Stimulated activated naive CD4-positive, alpha-beta T cell treated with Interleukin-2 at 50 U/mL for 16 hours (primary cell): ENCODE measurements at regions not wholly inside any gene's neighbourhood (a gene's known extent, or its start where the extent isn't known, plus 50 kb on each side); places are given as distances from the start of the nearest gene placed in this dataset.
A peak's percentile ranks its signal among the peaks of the same experiment; 100 is the strongest.

Experiments
- DNase-seq: peaks from one replicate; lab custom pipeline; 2025; lab: John Stamatoyannopoulos, UW

DNA sequence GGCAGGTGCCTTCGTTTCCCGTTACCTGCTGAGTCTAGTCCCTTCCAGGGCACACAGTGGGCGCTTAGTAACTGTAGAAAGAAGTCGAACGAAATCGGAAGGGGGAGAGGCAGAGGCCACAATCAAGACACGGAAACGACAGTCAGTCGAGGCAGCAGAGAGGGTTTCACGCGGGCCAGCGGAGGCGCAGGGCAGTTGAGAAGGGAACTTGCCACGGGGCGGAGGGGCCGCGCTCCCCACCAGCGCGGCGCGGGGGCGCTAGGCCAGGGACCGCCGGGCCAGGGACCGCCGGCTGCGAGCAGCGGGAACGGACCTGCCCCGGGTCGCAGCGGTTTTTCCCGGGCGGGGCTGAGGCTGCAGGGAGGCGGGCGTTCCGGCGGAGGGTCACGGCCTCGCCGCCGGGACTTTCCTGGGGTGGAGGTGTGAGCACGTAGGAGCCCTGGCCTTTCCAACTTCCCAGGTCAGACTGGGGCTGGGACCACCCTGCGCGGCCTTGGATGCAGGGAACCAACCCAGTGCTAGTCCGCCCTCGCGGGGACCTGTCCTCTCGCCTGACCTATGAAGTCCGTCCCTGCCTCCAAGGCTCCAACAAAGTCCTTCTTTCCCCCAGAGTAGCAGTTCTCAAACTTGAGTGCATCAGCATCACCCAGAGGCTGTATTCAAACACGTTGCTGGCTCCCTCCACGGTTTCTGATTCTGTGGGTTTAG, 150.1 kb upstream of the FGGY start:
- peak; percentile 20 for DNase-seq

DNA sequence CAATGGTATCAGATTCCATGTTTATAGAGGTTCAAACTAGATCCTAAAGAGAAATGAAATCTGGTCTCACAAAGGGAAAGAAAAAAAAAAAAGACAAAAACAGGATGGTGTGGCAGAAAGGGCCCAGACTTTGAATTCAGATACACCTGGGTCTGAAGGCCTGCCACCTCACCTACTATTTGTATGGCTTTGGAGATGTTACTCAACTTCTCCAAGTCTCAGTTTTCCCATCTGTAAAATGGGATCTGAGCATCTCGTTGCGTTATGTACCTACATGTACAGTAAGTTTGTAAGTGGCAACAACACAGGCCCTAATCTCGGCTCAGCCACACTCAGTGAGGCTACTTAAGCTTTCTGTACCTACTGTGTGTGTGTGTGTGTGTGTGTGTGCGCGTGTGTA, 147.5 kb upstream of the FGGY start:
- DNase-seq = no peak

DNA sequence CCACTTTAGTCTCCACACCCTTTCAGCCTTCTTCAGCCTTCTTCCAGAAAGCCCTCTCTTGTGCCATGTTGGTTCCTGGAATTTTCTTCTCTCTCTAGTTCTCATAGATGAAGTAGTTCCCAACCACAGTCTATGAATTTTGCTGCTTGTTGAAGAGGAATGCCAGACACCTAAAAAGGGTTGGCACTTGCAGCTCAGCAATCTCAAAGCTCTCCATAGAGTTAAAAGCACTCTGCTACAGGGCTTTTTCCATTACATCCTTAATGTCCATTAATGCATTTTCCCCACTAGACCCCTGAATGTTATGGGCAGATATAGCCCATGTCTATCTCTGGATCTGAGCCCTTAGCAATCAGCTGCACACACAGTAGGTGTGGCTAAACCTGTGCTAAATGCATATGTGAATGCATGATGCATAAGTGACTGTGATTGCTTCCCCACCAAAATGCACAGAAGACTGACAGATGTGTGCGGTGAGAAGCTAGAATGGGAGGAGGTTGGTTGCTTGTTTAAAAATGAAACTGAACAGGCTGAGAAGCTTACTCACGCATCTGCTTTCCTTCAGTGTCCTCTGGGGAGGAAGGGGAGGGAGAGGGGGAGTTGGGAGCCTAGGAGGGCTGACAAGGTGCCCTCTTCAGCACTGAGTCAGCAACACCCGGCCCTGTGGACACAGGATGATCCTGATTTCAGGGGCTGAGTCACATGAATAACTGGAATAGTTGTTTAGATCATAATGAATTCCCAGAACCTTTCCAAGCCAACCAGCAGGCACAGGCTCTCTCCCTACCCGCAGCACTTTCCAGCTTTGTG, 146.1 kb upstream of the FGGY start:
- no peak for DNase-seq

DNA sequence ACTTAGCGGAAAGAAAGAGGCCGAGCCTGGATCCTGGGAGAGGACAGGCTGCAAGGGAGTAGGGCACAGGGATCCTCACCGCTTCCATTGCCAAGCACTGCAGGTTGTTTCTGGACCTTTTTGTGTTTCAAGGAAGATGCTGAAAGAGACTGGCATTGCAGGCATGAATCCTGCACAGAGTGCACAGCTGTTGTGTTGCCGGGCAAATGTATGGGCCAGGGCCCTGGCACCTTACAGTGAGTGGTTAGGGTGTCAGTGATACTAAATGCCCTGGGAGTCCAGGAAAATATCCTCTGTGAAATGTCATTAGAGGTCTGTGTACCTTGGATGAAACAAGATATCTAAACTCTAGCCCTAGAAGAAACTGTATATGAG, 145.5 kb upstream of the FGGY start:
- DNase-seq = no peak

DNA sequence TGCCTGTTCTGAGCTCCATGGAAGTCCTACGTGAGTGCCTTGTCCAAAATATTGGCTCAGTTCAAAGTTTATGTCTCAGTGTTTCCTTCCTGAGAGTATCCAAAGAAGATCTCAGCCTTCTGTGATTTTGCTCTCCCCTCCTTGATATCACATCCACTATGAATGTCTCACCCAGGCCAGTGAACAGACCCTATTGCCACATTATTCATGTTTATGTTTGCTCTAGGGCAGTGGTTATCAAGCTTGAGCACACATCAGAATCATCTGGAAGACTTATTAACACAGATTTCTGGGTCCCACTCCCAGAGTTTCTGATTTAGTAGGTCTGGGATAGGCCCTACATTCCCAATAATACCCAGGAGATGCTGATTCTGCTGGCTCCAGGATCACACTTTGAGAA, 145.0 kb upstream of the FGGY start:
- no peak for DNase-seq

DNA sequence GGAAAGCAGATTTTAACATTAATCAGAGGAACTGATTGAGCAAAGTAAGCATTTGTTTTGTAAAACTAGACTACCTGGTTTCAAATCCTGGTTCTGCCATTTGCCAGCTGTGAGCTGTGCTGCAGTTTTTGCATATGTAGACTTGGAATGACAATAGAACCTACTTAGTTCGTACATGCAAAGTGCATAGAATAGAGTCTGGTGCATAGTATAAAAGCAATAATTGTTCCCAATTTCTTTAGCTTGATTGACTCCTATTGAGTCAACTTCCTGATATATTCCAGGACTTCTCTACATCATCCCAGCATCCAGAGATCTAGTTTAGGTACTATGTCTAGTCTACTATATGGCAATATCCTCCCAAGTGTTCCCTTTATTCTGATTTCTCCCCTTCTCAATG, 144.4 kb upstream of the FGGY start:
- DNase-seq = no peak

DNA sequence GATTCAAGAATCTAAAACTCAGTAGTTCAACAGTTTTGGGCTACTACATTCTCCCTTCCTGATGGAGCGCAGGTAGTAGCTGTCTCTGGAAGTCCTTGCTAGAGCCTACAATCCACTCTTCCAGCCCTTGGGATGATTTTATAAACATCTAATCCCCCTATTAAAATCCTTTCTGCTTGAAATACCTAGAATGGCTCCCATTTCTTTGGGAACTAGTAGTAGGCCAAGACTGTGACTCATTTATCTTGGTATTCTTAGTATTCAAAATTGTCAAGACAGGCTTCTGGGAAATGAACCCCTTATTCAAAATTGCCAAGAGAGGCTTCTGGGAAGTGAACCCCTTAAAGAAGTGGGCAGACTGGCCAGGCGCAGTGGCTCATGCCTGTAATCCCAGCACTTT, 142.5 kb upstream of the FGGY start:
- DNase-seq = no peak

DNA sequence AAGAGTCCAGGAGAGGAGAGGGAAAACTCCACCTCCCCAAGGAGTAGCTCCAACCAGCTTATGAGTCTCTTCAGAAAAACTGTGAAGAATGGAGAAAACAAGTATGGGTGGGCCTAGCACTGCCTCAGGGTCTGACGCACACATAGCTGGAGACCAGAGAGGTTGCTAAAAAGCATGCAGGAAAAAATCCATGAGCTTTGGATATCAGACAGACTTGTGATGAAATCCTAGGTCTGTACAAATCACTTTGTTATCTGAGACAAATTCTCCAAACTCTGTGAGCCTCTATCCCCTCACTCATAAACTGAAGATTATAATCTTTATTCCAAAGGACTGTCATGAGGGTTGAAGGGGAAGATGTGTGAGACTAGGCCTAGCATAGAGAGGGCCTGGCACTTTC, 141.5 kb upstream of the FGGY start:
- DNase-seq = no peak

DNA sequence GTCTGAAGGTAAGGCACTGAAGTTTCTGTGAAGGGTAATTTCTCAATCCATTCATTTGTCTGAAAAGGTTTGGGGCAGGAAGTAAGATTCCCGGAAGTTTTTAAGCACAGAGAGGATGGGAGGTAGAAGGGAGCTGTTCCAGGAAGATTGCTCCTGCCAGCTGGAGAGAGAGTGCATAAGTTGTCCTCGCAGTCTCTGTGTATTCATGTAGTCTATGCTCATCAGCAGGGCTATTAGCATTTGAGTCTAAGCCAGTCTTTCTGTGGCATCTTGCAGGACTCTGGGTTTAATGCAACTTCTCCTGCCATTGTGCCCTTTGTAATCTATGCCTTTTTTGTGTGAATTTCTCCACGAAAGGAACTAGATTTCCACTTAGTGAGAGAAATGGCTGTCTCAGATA, 140.8 kb upstream of the FGGY start:
- DNase-seq = no peak

DNA sequence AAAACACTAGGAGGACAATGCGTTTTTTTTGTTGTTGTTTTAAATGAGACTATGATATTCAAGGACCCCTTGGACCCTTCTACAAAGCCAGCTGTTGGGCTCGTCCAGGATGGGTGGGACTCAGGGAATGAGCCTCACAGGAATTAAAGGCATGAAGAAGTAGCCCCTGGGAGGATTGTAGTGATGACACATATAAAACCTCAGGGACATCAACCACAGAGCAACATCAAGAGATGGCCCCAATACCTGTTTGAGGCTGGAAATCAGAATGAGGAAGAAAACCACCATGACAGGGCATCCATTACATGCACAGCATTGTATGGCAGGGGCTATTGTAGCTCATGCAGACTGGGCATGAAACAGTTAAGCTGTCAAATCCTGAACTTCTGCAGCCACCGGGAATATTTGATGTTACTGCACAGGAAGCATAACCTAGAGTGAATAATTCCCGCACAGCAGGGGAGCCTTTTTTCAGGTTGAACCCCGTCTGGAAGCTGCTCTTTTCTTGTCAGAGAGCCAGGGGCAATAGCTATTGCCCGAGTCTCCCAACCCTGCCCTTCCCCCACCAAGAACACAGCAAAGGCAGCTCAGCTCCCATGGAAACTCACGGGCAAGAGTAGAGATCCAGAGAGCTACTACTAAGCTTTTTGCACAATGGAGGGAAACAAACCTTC, 140.2 kb upstream of the FGGY start:
- no peak for DNase-seq

DNA sequence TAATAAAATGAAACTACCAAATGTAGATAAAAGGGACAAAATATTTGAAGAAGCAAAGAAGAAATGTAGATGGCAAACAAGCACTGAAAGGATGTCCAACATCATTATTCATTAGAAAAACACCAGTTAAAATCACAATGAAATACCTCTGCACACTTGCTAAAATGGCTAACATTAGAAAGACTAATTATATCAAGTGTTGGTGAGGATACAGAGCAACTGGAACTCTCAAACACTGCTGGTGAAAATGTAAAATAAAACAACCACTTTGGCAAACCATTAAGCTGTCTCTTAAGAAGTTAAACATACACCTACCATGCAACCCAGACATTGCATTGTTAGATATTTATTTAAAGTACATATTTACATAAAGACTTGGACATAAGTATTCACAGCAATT, 138.6 kb upstream of the FGGY start:
- DNase-seq = no peak

DNA sequence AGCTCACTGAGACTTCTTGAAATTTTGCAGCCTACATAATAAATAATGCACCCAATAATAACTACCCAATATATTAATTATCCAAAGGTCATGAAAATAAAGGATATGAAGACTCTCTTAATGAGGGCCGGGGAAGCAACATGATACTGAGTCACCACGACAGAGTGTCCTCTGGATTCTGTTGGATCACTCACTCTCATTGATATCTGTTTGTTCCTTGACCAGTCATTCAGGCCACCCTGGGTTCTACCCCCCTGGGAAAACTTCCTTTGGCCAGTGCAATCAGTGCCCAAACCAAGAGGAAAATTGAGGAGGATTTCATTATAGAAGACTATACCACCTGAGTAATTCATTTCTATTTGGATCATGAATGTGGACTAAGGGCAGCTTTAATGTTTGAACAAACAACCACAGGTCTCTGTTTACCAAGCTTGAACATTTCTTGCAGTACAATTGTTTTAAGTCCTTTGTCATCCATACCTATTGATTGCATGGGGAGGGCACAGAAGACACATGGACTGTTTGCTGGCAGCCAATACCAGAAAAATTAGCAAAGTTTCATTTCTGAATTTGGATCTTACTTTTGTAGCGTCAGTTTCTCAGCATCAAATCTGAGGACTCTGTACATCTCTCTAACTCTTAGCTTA, 137.2 kb upstream of the FGGY start:
- DNase-seq = no peak

DNA sequence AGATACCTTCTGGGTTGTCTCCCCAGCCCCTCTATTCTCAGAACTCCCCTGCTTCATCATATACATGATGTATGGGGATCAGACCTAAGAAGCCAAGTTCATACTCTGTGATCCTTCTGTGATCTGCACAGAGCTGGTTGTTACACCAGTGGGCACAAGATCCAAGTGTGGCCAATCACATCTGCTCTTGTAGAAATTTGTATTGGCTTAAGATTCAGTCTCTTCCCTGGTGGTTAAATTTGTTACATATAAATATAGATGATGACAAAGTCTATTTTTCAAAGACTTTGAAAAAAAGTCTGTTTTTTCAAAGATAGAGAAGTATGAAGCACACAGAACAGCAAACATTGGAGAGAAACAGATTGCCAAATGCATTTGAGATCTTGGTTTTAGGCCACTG, 135.8 kb upstream of the FGGY start:
- DNase-seq = no peak

DNA sequence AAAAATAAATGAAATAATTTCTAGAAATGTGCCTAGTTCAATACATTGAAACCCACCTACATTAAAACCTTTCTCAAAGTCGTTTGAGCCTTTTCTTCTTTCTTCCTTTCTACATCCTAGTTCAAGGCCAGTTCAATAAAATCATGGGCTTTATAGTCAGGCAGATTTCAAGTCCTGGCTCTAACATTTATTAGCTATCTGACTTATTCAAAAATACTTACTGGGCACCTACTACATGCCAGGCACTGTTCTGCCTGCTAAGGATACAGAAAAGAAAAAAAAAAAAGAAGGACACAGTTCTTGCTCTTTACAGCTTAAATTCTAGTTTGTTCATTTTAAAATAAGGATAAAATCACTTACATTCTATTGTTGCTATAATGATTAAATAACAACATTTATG, 134.2 kb upstream of the FGGY start:
- DNase-seq = no peak

DNA sequence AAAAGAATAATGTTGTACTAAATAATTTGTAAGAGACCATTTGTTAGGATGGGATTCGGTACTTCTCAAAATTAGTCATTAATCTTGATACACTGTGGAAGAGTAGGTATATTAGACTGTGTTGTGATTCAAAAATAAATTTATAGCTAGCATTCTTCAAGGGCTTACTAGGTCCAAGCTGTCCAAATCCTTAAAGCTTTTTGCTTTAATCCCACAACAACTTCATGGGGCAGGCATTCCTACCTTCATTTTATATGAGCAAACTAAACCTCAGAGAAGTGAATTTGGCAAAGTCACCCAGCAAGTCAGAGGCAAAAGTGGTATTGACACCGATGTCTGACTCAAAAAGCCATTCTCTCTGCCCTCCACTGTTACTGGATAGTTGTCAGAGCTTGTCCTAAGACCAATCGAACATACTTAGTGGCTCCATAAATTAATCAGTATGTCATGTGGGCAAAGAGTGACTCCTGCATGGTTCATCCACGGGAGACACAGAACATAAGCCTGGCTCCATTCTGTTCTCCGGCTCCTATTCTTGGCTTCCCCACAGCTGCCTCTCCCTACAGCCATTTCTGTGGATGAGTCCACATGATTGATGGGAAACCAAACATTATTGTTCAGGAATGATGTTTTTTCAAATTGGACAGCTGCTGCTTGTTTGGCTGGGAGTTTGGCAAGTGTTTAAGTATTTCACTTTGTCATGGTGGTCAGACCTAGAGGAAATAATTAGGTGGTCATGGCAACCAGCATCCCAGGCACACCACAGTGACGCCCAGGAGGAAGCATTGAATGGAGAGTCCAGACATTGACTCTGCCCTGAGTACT, 133.4 kb upstream of the FGGY start:
- no peak for DNase-seq

DNA sequence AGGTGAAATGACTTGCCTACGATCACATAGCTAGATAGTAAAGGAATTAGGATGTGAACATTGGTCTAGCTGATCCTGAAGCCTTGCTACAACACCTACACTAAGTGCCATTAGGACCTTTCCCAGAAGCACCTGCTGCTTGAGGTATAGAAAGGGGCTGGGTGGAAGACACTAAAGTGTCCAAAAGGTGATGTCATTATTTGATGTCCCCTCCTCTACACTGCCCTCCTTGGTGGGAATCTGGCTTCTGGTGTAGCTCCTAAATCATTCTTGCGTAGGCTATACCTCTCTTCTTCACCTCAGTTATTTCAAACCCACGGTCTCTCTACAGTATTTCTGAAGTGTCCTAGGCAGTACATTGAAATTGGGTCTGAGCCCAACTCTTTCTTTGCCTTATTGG, 132.5 kb upstream of the FGGY start:
- no peak for DNase-seq

DNA sequence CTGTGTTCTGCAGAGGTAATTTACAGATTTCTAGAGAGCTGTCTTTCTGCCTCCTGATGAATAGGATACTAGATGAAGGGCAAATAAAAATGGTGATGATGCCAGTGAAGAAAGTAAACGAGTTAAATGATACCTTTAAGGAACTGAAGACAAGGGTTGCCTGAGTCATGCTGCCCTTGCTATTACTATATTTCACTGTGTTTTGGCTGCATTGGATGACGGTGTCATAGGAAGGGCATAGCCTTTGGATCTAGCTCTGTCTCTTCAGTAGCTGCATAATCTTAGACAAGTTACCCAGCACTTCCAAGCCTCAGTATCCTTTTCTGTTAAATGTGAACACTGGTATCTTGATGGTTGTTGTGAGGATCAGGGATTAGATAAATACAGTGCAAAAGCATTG, 131.5 kb upstream of the FGGY start:
- no peak for DNase-seq

DNA sequence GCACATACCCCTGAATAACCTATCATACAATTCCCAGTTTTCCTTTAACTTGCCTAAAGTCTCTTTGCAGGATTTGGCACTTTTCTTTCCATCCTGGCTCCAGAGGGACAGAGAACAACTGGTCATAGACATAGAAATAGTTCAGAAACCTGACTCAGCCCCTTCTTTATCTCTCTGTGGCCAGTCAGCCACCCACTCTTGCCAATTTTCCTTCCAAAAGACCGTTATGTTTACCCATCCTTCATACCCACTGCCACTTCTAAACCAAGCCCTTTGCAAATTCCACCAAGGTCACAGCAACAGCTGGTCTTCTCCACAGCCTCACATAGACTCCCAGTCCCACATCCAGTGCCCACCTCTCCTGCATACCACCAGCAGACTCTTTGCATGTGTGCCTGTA, 127.2 kb upstream of the FGGY start:
- DNase-seq = no peak

DNA sequence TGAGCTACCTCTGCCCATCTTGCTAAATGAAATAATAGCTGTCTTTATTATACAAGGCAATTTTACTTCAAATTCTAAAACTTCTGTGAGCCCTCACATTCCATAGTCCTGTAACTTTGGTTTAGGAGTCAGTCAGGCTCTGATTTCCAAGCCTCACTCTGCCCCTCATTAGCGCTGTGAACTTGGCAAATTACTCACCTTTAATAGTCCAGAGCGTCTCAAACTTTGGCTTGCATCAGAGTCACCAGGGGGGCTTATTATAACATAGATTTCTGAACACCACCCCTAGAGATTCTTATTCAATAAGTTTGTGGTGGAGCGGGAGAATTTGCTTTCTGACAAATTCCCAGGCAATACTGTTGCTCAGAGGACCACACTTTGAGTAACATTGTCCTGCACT, 126.2 kb upstream of the FGGY start:
- DNase-seq = no peak

DNA sequence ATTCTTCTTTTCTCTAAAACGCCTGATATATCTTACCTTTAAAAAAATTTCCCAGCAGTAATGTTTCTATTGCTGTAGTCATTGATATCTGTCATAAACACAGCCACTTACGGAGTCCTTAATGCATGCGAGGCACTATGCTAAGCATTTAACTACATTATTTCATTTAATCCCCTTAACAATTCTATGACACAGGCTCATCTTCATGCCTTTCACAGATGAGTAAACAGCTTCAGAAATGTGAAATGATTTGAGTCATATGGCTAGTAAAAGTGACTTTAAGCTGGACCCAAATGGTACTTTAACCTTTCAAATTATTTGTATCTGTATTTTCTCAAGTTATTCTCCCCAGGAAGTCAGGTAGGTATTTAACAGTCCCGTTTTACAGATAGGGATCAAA, 125.1 kb upstream of the FGGY start:
- no peak for DNase-seq

DNA sequence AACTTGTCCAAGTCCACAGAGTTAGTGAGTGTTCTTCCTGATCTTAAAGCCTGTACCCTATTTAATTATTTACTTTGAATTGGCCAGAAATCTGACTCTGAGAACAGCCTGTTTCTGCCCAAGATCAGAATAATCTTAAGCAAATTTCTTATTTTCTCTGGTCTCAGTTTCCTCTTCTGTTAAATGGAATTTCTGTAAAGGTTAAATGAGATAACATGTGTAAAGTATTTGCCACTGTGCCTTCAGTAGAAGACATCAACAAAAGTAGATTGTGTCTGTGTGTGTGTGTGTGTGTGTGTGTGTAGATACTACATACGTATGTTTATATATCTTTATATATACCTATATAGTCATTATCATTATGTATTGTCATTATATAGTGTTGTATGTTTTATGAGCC, 124.2 kb upstream of the FGGY start:
- no peak for DNase-seq

DNA sequence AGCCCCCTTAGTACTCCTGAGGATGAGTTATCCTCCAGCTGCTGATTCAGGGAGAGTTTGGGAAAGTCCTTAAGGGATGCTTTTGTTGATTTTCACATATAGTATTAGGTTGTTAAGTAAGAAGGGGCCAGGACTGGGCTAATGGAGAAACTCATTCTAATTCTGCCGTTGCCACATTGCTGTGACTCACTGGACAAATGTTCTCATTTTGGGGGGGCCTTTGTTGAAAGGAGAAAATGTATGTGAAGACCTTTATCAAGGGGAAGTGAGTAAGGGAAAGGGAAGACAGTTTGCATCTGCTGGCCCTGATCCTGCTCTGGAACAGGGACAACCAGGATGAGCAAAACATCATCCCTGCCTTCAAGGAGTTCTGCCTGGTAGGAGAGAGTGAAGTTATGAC, 123.2 kb upstream of the FGGY start:
- no peak for DNase-seq
